ENCODE measurements at regions not wholly inside any gene's neighbourhood (a gene's known extent, or its start where the extent isn't known, plus 50 kb on each side); places are given as distances from the start of the nearest gene placed in this dataset.
A peak's percentile ranks its signal among the peaks of the same experiment; 100 is the strongest.
"Not testable (repeated sequence)": the region's sequence is repeated elsewhere in the genome, so short reads cannot be mapped to it uniquely, and the experiment has no call there.

- DNase-seq: no peak
These were observed 84.3 kb upstream of the SHB start for GRCh38 chr9:38153152-38153909.

DNA sequence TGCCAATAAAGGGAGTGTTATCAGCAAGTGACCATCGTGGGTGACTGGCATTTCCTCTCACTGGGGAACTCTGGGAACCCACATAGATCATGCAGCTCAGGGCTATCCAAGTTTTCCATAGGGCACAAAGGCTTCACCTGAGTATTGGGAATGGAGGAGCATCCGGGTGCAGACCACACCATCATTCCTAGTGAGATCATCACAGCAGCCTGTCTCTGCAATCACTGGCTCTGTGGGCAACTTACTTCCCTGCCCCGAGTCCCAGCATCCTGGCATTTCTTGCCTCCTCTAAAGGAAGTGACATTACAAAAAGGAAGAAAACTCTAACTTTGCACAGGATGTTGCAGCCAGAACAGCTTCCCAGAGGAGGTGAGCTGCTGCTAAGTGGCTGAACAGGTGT lies 80.6 kb upstream of the SHB start:
- no peak for DNase-seq

DNA sequence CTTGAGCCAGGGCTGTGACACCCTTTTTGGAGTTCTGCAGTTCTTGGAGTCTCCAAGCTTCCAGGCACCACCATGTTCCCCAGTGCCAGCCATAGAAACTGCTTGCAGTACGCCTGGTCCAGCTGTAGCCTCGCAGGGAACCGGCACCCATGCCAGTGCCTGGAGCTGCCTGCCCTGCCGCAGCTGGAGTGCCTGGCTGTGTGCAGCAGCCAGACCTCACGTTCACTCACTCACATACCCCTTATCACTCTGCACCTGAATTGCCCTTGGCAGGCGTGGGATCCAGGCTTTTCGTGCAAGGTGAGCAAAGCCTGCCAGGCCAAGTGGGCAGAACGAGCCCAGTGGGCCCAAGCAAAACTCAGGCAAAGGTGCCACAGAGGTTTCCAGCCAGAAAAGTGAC lies 77.8 kb upstream of the SHB start:
- DNase-seq: no peak

GRCh38 chr9:38145526-38146053 lies 76.6 kb upstream of the SHB start:
- no peak for DNase-seq

GRCh38 chr9:38144421-38144820 lies 75.4 kb upstream of the SHB start:
- DNase-seq: no peak

DNA sequence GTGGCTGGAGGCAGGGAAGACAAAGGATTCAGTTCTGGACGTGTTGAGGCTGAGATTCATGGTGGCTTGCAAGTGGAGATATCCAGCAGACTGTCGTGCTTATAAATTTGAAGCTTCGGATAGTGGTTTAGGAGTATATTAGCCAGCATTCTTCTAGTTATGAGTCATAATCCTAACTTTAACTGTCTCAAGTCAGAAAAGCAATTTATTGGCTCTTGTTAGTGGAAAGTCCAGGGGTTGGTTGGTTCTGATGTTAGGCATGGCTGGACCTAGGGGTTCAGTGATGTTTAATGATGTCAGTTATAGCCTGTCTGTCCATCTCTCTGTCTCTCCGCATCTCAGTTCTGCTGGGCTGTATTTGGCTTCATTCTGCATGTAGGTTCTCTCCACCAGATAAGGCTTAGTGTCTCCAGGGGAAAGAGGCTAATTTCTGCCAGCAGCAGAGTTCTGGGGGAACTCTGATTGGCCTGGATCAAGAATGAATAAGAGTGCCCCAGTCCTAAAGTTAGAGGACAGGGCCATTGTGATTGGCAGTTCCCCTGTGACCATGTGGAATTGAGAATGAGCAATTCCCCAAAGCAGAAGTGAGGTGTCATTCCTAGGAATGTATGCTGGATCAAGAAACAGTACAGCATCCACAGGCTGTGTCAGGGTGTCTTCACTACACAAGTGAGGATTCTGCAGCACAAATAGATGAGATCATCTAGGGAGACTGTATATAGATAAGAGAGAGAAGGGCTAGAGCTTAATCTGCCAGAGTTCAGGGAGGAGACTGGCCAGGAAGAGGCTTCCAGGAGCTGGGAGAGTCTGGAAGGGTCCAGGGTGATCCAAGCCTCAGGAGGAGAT lies 72.9 kb upstream of the SHB start:
- DNase-seq: peak; percentile 24

GRCh38 chr9:38138276-38138675 lies 69.2 kb upstream of the SHB start:
- DNase-seq: no peak

DNA sequence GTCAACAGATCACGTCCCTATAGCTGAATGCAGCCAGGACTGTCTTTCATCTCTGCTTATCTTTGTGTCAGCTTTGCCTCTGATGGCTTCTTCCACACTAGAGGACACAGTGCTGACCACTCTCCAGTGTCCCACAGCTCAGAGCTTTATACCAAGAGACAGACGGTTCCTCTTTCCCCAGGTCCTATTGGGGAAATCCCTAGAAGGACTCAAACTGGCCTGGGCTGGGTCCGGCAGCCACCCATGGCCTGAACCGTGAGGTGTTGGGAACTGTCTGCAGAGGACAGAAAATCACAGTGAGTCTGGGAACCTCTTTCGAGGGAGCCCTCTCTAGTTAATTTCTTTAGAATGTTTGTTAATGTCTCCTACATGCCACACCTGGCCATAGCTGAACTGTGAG lies 68.3 kb upstream of the SHB start:
- DNase-seq: no peak

DNA sequence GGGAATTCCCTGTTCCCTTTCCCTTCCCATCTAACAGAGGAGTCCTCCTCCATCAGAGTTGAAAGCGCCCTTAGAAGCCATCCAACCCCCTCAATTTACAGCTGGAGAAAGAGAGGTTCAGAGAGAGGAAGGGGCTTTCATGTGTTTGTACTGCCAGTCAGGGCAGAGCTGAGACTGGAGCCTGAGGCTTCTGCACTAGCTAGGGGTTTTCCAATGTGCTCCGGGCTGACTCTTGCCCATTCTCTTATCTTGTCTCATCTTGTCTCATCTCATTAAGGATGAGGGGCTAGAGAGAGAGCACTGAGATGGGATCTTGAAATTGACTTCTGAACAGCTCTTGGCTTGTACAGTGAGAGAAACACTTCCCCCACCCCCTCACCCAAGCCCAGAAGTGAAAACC lies 67.4 kb upstream of the SHB start:
- no peak for DNase-seq

GRCh38 chr9:38134611-38135237 lies 65.7 kb upstream of the SHB start:
- no peak for DNase-seq

GRCh38 chr9:38133595-38133994 lies 64.6 kb upstream of the SHB start:
- DNase-seq: no peak

DNA sequence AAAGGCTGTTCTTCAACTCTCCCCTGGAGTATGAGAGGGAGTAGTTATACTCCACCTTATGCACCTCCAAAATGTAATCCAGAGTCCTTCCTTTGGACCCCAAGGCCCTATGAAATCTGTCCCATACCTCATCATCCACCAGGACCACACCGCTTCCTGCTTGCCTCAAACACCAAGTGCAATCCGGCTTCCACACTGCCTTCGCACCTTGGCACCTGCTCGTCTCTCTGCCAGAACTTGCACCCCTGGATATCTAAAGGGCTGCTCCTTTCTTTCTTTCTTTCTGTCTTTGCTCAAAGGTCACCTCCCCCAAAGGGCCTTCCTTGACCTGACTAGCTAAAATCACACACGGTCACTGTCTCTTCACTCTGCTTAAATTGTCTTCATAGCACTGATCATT lies 63.9 kb upstream of the SHB start:
- DNase-seq: no peak

DNA sequence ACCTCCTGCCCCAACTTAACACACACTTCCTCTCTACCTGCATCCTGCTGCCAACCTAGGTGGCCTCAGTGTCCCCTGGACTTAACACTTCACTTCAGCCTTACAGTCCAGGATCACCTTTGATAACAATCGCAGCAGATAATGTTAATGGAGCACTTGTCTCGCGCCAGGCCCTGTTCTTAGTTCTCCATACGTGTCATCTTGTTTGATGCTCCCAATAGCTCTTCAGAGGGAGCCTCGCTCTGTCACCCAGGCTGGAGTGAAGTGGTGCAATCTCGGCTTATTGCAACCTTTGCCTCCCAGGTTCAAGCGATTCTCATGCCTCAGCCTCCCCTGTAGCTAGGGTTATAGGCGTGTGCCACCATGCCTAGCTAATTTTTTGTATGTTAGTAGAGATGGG lies 62.7 kb upstream of the SHB start:
- no peak for DNase-seq

- no peak for DNase-seq
These were observed 61.7 kb upstream of the SHB start for GRCh38 chr9:38130724-38131123.

GRCh38 chr9:38129366-38129765 lies 60.3 kb upstream of the SHB start:
- DNase-seq: no peak

DNA sequence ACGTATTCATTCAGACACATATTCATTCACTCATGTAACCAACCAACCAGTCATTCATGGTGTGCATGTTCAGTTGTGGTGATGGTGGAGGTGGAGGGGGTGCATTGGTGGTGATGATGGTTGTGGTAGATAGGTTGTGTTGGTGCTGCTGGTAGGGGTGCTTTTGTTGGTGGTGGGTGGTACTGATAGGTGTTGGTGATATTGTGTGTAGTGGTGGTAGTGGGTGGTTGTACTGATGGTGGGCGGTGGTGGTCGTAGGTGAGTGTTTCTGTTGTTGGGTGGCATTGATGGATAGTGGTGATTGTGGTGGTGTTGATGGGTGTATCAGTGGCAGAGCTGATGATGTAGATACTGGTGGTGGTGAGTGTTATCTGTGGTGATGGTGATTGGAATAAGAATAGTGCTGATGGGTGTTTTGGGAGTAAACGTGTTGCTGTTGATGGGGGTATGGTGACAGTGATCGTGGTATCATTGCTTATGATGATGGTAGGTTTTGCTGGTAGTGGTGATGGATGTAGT lies 59.8 kb upstream of the SHB start:
- no peak for DNase-seq

- DNase-seq: no peak
These were observed 58.3 kb upstream of the SHB start for GRCh38 chr9:38127271-38127839.

DNA sequence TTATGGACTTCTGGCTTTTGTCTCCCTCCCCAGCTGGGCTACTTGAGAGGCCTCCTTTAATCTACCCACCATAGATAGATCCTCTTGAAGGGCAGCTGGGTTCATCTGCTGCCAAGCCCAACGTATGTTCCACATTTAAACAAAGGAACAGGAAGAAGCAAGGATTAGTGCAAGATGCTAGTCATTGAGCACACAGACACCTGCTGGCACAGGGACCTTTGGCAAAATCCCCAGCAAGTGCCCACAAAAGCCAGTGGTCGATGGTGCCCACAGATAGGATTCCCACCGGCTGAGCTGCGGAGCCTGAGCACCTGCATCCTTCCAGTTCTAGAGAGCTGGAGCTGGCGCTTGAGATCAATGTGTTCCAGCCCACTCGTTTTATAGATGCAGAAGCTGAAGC lies 57.7 kb upstream of the SHB start:
- no peak for DNase-seq

- no peak for DNase-seq
These were observed 56.9 kb upstream of the SHB start for GRCh38 chr9:38125889-38126288.

DNA sequence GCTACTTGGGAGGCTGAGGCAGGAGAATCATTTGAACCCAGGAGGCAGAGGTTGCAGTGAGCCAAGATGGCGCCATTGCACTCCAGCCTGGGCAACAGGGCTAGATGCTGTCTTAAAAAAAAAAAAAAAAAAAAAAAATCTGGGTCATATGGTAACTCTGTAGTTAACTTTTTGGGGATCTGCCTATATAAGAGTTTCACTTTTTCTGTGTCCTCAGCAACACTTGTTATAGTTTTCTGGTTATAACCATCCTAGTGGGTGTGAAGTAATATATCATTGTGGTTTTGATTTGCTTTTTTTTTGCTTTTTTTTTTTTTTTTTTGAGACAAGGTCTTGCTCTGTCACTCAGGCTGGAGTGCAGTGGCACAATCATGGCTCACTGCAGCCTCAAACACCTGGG lies 54.3 kb upstream of the SHB start:
- not testable (repeated sequence) for DNase-seq

GRCh38 chr9:38120961-38121360 lies 51.9 kb upstream of the SHB start:
- DNase-seq: no peak

GRCh38 chr9:38119560-38120236 lies 50.7 kb upstream of the SHB start:
- no peak for DNase-seq

Data from right forelimb (tissue), 1 donor.